OCI-LY1 (cell line): ENCODE measurements at regions not wholly inside any gene's neighbourhood (a gene's known extent, or its start where the extent isn't known, plus 50 kb on each side); places are given as distances from the start of the nearest gene placed in this dataset.

Source experiments
- CTCF ChIP-seq: fragments of 200-600 bp; sonication (generic), shearing (Covaris generic); IDR thresholded peaks from 2 replicates; pipeline ENCODE4 v1.5.1; 2017; ENCODE audit warnings: mild to moderate bottlenecking, antibody characterized with exemption, low read length, moderate library complexity, mixed read lengths
- EZH2 ChIP-seq: fragments of 200-600 bp; sonication (generic), shearing (Covaris generic); IDR thresholded peaks from 2 replicates; pipeline ENCODE4 v1.8.0; 2017; ENCODE audit warnings: borderline replicate concordance, mixed run types, mild to moderate bottlenecking, antibody characterized with exemption, low read length, moderate library complexity, mixed read lengths

DNA sequence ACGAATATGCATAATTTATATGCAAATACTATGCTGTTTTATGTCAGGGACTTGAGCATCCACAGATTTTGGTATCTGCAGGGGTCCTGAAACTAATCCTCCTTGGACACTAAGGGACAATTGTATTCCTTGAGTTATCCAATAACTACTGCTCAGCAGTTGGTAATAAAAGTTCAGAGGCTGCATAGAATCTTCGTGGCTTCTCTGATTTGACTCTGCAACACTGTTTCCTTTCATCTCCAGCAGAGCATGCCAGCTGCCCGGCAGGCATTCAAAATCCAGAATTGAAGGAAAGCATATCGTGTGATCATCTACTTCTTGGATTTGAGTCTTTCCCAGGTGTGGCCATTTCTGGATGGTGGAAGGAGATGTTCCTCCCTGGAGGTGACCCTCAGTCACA, 64.5 kb upstream of the MRI1 start:
- TF ChIP-seq EZH2 (no peak), CTCF (no peak)
